NCI-H460 (cell line): ENCODE measurements at regions not wholly inside any gene's neighbourhood (a gene's known extent, or its start where the extent isn't known, plus 50 kb on each side); places are given as distances from the start of the nearest gene placed in this dataset.

Experiments
- DNase-seq: peaks from one replicate; pipeline ENCODE4 v3.0.0-alpha.2; 2016; ENCODE audit warnings: low read depth; ENCODE audit errors: extremely low read depth
- small RNA-seq, 2 experiments: library from RNA; depleted of rRNA; stranded (forward); fragments of <200 nt; gene quantifications; one replicate each; pipeline ENCODE3, GENCODE V24; 2014

DNA sequence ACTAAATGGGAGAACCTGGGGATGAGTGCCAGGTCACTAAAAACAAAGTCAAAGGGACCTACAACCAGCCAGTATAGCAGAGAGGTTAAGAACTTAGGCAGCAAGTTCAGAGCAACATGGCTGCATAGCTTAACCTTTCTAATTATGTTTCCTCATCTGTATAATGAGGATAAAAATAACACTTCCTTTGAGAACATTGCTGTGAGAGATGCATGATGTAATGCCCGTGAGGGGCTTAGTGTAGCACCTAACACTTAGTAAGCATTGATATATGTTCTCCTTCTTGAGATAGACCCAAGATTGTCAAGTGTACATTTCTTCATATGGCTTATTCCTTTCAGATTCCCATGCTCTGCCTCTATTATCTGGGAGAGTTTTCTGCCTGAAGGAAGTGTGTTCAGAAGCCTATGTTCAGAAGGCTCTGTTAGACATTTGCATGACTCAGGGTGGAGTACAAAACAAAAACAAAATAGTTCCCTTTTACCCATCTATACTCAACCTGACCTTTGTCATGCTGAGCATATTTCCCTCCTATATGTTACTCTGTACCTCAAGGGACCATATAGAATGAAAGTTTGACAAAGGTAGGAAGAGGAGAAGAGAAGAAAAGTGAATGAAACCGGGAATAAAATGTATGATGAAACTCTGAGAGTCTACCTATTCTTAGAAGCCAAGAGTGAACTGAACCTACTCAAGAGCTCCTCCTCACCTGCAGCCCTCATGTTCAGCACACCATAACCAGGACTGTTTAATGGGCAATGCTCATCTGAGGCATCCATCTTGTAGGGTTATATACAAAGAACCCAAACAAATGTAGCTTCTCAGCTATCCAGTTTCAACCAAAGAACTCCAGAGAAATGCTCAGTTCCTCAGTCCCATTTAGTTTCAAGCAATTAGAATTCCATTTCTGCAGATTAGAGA lies 70.7 kb upstream of the KCNMB2 start:
- DNase-seq = no peak

DNA sequence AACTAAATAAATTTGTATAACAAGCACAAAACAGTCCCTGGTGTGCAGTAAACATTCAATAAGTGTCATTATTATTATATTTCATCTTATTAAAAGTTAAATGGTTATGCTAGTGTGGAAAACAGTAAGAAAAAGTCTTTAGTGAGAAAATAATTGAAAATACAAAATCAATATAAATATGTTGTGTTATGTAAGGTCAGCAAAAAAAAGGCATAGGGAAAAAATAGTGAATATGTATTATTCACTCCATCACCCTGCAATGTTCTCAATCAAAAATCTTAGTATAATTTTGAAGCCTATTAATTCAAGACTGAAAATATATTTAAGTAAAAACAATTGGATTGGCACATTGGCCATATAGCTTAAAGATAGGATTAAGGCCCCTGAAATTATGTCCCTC lies 63.3 kb upstream of the KCNMB2 start:
- DNase-seq = no peak

DNA sequence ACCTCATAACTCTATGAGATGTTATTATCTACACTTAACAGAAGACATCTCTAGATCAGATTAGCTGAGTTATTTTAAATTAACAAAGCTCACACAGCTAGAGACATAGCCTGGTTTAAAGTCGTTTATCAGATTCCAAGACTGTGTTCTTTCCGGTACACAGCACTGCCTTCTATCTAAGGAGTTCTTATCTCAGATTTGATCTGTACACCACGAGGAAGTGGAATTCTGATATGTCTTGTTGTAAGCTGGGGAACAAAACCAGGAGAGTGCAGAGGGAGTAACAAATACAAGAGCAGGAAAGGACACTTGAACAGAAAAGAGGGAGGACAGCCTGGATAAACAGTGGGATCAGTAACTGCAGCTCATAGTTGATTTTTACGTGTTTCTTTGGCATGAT lies 61.7 kb upstream of the KCNMB2 start:
- DNase-seq = no peak

DNA sequence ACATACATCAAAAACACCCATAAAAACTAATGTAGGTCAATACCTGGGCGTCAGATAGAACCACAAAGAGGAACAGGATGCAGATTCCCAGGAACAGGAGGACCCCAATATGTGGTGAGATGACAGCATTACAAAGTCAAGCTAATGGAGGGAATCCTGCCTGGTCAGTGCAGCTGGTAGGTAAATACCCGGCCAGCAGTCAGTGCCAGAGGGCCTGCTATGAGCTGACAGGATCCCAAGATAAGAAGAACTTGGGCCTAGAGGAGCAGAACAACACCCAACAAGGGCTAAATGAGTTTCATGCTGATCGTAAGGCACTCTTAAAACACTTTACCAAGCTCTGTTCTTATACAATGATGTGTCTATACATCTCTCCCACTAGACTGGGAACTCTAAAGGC lies 61.2 kb upstream of the KCNMB2 start:
- no peak for DNase-seq

DNA sequence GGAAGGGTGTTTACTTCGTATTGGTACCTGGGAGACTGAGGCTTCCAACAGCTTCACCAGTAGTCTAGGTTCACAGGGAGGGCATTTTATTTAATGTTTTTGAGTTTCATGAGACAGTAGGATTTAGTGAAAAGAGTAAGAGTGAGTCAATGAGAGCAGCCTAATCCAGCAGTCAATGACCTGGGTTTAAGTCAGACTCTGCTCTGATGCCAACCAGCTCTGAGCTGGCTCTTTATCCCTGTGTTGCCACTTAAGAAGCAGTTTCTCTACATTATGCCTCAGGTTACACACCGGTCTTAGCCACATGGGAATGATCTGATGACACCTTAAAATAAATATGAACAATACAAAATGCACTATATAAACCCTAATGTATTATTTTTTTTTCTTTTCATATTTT lies 59.4 kb upstream of the KCNMB2 start:
- DNase-seq = no peak

DNA sequence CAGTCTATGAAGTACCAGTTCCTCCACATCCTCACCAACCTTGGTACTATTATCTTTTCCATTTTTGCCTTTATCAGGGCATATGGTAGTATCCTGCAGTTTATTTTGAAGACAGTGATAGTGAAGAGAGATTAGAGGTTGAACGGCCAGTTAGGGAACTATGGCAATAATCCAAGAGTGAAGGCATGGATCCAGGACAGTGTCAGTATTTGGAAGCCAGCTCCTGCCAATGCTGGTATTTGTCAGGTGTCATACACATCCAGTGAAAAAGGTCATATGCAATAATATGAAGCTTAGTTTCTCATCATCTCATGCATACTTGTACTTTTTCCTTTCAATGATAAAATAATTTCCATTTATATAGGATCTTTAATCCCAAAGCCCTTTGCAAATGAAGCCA lies 56.8 kb upstream of the KCNMB2 start:
- DNase-seq = no peak

DNA sequence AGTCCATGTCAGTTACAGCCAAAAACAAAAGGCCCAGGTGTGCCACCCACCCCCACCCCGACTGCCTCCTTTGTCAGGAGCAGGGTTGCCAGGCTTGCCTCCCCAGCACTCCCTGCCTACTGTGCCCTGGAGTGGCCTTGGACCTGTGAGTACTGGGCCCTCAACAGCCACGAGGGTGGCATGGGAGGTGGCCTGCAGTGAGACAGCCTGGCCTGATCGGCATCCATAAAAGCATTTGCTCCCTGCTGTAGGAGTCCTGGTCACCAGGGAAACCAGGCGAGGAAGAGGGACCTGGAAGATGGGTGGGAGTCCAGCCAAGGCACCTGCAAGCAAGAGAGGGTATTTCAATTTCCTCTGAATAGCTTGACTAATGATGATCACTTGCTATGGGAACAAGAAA lies 56.4 kb upstream of the KCNMB2 start:
- no peak for DNase-seq

DNA sequence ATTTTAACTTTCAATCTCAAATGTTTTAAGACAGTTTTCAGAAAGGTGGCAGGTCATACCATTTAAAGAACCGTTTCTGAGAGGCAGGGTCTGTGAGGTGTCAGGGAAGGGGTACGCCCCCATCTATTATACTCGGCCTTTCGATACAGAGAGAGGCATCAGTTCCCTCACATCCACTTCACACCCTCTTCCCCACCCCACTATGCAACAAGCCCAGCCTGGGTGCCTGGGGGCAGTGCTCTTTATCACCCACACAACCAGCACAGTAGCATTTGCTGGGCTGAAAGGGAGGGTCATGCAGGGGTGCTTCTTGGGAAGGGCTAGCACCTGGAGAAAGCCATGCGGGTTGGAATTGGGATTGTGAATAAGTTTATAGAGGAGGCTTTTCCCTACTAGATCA lies 56.0 kb upstream of the KCNMB2 start:
- DNase-seq = no peak

DNA sequence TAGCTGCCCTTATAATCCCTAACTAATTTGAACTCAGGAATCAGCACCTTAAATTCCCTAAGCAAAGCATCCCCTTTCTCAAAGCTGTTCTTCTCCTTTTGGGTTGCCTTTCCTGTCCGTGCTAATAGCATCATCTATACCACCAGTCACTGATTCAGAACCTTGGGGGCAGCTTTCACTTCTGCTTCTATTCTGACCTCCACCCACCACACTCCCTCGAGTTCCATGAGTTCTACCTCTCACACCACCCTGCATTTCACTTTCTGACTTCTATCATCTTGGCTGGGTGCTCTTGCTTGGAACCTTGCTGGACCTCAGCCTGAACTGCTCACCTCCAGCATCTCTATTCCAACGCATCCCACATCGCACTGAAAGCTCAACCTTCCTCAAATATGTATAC lies 55.4 kb upstream of the KCNMB2 start:
- DNase-seq = no peak

DNA sequence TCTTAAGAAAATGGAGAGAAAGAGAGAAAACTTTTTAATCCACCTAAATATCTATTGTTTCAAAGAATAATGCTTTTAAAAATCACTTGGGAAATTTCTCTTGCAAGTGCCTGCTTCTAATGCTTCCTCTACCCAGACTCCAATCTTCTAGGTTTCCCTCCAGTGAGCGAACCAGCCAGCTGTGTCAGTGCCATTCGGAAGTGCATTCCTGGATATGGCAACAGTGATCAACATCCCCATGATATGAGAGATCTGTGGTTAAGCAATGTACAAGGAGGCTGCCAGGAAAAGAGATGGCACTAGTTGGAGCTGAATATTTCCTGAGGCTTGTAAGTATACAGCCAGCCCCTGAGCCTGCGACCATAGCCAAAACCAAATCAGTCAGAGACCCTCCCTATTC lies 53.3 kb upstream of the KCNMB2 start:
- no peak for DNase-seq

DNA sequence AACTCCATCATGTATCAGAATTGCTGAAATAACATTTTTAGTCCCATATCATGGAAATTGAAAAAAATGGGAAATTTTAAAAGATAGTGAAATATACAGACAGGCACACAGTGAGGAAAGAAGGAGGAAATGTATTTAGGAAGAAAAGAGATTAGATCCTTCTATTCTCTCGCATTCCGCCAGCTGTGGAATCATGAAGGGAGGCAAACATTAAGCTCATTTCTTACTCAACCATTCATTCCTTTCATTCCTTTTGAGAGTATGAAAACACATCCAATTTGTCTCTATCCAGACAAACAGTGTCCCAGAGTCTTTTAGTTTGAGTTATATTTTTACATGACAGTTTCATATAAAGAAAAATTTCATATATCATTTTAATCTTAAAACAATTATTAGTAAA lies 52.5 kb upstream of the KCNMB2 start:
- DNase-seq = no peak

DNA sequence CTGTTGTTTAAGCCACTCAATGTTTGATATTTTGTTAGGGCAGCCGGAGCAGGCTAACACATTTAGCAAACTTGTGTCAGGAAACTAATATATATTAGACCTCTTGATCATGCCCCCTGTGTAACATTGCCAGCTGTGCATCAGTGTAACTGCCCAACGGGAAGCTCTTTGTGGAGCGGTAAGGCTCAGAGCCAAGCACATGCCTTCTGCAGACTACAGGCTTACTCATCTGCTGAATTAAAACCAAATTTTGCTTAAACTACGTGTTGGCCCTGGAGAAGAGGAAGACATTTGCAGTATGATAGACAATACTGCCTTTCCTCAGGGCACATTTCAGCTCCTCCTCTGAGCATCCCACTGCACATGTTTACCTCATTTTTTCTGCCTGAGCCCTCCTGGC lies 50.5 kb upstream of the KCNMB2 start:
- no peak for DNase-seq

Small RNA genes lying in the stretch of these regions (small RNA-seq; reads per million reads assigned to genes)
- gene RF00425 (0 to 0.18 reads per million in 2 experiments), gene RN7SKP52 (0 reads per million in 2 experiments), gene RNA5SP148 (0 reads per million in 2 experiments), gene RNU6-1120P (0 reads per million in 2 experiments)
